ENCODE measurements at regions not wholly inside any gene's neighbourhood (a gene's known extent, or its start where the extent isn't known, plus 50 kb on each side); places are given as distances from the start of the nearest gene placed in this dataset.
"Not testable (repeated sequence)": the region's sequence is repeated elsewhere in the genome, so short reads cannot be mapped to it uniquely, and the experiment has no call there.

DNA sequence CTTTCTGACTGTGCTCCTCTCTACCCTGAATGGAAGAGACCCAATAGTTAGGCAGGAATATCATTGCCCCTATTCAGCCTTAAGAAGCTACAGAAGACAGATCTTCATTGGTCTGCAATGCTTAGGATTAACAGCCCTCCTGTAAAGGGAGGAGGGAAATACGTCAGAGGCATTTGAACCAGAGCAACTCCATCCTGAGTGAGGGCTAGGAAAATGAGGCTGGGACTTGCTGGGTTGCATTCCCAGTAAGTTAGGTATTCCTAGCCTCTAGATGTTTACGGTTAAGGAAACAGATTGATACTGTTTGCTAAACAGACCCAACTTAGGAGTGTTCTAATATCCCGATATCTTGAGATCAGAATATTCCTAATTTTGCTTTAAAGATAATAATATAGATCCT, 63.5 kb downstream of the PCDH18 start:
- DNase-seq: no peak

DNA sequence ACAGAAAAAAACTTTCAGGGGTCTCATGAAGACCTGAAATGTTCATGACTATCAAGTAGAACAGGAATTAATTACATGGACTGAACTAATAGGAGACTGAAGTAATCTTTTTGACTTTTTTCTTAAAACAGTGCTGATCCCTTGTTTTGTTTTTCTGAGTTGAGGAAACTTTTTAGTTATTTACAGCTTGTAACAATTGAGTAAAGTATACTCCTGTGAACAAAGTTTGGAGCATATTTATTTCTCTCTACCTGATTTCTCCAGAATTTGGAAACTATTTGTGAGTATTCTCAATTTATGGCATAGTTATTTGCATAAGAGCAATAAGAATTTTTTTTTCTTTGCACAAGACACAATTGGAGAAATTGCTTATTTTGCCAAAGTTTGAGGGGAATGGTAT, 64.8 kb downstream of the PCDH18 start:
- no peak for DNase-seq

DNA sequence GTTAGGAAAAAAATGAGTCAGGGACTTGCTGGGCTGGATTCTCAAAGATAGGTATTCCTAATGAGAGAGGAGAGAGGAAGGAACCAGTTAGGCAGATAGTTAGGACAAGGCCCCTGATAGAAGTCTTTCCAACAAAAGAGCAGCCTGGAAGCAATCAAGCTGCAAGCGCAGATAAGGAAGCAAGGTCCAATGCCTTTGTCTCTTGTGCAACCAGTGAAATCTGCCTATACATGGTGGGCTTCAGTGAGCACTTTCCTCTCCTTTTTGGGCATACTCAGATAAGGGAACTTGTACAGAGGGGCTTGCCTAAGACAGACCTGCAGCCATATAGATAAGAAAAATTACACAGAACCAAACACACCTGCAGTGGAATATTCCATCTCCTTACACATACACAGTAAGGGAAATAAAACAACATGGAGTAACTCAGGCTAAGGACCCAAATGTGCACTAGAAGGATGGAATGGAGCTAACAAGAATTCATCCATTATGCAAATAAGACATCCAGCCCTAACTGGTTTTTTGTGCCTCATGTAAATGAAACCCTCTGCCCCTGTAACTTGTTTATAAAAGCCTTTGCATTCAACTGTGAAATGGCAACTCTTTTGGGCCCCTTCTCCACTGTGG, 68.8 kb downstream of the PCDH18 start:
- DNase-seq: no peak

DNA sequence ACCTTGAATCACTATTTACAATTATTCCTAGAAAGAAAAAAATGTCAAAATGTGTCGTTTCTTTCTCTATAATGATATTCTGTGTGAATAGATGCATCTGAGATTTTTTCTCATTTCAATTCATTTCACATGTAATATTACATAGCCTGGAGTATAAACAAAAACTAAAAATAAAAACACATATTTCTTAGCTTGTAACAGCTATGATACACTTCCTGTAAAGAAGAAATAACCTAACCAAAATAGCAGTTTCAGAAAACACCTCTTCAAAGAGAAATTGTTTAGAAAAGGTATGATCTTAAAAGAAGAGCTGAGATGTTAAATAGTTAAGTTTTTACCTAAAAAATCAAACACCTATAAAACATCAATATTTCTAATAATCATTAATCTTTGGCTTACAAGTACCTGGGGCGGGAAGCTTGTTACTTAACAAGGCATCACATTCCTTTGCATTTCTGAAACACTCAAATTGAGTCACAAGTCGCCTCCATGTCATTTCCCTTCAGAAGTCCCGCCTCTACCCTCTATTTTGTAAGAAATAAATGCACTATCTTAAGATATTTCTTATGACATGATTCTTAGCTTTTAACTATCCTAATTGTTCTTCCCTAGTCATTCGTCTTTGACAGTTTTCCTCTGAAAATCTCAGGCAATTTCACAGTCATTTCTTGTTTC, 76.5 kb downstream of the PCDH18 start:
- DNase-seq: no peak

DNA sequence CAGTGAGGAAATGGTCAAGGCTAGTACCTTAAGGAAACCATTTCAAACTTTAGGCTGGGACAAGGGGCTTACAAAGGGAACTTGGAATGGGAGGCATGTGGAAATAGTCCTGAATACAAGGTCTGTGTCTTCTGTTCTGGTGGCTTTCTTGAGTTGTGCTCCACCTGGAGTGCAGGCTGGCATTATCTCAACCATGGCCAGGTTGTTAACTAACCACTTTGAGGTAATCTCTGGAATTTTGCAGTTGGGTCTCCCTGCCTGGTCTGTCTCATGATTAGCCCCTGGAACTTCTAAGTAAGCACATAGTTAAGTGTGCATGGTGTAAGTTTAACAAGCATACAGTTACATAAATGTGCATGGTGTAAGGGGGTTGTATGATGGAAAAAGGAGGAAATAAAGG, 77.5 kb downstream of the PCDH18 start:
- no peak for DNase-seq

DNA sequence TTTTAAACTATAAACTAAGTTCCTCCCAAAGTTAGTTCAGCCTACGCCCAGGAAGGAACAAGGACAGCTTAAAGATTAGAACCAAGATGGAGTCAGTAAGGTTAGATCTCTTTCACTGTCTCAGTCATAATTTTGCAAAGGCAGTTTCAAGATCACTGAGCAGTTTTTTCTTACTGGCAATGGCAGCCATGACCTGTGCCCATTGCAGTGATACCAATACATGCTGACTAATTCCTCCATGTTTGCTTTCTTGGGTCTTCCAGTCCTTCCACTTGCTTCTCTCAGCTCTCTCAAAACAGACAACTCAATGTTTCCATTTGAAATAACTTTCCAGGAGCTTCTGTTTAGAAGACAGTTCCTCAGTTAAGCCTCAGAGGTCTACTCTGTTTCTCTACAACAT, 79.5 kb downstream of the PCDH18 start:
- no peak for DNase-seq

DNA sequence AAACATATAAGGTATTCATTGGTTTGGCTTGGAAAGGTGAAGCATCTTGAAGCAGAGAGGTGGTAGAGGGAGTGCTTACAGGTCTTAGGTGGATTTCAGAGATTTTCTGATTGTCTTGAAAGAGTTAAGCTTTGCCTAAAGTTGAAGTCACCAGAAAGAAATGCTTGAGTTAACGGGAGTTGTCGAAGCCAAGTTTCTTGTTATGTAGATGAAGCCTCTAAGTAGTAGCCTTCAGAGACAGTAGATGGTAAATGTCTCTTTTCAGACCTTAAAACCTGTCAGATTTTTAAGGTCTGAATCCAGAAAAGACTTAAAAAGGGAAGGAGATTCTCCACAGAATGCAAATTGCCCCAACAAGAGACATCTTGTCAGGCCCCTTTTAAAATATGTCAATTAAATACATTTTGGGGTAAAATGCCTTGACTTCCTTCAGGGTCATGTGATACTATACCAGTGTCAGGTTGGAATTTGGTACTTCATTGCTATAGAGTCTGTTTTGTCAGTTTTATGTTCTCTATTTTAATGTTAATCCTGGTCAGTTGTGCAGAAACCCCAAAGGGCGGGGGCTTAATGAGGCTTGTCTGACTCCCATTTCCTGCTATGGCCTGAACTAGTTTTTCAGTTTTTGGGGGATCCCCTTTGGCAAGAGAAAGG, 81.0 kb downstream of the PCDH18 start:
- peak in 1 of 3 donors; percentile 7 for DNase-seq

DNA sequence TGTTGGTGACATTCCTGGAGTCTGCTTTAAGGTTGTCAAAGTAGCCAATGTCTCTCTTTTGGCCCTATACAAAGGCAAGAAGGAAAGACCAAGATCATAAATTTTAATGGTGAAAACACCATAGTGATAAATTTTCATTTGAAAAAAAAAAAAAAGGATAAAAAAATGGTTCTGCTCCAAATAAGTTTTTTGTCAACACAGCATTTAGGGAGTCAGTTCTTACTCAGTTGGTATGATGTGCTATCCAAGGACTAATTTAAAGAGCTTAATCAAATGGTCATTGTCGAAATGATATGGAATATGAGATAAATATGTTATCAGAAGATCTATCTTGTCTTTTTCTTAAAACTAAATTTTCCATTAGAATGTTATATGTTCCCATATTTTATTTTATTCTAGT, 83.9 kb downstream of the PCDH18 start:
- no peak for DNase-seq

DNA sequence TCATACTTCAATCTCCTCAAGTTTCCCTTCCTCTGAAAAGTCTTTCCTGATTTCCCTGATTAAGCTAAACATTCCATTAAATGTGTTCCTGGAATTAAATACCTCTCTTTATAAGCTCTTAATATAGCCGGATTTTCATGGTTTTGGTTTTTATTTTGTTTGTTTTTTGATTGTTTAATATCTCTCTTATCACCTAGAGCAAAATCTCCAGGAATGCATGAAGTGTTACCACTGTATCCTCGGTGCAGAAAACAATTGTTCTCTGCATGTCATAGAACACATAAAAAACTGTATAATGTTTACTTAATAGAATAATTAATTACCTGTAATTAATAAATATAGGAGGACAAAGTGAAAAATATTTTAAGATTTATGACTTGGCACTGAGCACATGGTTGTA, 86.2 kb downstream of the PCDH18 start:
- DNase-seq: no peak

DNA sequence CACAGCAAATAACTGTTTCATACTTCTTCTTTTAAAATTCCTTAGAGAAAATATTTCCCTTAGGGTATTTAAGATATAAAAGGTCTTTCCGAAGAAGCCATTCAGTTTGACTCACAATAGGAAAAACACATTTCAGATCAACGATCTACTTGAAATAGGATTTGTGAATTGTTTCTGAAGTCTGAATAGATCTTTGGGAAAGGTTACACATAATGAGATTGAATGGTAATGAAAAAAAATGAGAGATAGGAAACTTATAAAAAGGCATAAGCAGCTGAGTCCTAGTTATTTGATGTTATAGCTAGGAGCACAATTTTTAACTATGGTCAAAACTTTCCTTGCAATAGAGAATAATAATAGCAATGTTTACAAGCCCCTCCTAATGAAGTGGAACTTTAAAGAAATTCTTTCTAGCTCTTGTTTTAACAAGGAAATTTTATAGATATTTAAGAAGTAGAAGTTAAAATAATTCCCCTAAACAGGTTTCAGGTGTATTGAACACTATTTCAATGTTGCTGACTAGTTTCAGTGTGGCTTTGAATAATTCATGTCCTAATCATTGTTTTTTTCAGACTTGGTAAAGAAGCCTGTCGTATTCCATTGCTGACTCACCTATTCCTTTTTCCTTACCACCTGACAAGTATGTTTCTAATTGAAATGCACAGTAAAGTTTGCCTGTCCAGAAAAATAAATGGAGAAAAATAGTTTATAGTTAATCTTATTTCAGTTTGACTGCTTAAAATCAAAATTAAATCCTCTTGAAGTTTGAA, 89.1 kb downstream of the PCDH18 start:
- DNase-seq: no peak

DNA sequence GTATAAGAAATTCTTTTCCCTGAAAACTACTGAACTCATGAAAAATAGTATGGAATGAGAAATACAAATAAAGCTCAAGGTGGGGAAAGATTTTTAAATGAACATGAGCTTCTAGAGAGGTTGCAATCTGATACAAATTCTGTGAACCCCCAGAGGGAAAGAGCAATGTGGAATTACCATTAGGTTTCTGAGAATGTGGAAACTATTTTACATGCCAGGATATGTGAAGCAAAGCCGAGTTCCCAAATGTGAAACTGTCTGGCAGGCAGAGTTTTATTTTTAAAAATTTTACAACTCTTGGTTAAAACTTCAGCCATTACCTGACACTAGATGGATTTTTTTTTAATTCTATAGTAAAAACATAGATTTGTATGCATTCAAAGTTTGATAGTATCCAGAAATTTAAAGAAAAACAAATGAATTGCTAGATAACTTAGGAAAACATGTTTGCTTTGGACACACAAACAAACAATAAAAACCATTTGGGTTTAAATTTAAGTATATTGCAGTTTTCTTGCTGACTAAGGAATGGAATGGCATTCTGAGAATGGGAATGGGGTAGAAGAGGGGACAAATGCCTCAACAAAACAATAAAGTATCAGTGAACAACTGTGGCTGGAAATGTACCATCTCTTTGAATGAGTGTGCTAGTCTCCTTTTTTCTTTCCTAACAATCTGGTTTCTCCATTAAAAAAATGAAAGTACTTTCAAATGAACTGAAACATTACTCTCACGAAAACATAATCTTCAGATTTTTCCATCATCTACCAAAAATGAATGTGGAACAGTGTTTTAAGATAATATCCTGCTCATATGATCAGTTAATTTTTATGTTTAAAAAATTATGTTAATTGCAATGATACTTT, 99.6 kb downstream of the PCDH18 start:
- DNase-seq: peak in 2 of 3 donors; percentile 58 to 80

DNA sequence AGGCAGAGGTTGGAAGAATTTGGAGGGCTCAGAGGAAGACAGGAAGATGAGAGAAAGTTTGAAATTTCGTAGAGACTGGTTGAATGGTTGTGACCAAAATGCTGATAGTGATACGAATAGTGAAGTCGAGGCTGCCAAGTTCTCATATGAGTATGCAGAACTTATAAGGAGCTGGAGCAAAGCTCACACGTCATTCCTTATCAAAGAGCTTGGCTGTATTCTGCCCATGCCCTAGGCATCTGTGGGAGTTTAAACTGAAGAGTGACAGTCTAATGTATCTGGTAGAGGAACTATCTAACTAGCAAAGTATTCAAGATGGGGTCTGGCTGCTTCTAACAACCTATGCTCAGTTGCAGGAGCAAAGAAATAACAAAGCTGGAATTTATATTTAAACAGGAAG, 102.1 kb downstream of the PCDH18 start:
- DNase-seq: no peak

DNA sequence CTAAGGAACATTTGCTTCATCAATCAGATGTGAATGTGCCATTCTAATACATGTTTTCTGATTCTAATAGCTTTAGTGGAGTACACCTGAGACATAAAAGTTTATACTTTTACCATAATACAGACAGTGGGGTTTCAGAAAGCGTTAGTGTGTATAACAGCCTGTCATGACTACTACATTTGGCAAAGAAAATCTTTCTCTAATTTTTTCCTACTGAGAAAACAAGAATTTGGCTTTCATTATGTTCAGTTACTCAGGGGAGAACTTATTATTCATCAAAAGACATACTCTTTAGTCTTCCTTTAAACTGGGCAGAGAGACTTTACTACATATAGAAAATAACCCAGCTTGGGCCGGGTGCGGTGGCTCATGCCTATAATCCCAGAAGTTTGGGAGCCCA, 104.9 kb downstream of the PCDH18 start:
- DNase-seq: peak in 1 of 3 donors; percentile 15

DNA sequence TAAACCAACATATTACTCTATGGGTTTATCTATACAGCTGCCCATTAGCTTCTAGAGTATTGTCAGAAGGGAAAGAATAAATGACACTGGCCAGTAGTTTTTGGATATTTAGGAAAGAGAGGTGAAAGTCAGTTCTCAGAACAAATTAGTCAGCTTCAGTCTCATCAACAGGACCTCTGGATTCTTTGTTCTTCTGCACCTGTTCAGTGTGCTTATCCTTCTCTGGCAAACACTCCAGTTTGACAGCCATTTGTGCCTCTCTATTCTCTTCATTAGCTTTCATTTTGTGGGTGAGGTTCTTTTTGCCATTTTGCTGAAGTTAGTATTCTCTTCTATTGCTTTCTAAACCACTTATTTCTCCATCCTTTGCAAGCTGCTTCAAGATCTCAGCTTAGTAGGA, 107.0 kb downstream of the PCDH18 start:
- no peak for DNase-seq

DNA sequence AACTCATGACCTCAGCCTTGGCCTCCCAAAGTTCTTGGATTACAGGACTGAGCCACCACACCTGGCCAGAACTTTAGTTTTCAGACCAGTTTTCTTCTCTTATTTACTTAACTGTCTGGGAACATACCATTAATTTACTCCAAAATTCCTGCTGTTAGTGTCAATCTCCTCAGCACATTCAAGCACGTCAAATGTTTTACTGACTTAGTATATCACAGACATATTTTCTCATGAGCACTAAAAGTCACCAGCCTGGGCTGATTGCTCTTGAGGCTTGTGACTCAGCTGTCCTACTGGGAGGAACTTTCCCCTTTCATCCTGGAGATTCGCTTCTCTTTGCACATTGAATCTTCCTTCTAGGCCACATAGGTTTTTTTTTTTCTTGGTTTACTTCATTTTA, 109.6 kb downstream of the PCDH18 start:
- no peak for DNase-seq

DNA sequence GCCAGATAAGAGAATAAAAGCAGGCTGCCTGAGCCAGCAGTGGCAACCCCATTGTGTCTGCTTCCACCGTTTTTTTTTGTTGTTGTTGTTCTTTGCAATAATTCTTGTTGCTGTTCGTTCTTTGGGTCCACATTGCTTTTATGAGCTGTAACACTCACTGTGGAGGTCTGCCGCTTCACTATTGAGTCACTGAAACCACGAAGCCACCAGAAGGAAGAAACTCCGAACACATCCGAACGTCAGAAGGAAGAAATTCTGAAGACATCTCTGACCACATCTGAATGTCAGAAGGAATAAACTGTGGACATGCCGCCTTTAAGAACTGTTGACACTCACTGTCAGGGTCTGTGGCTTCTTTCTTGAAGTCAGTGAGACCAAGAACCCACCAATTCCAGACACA, 110.5 kb downstream of the PCDH18 start:
- DNase-seq: peak in 1 of 3 donors; percentile 29

DNA sequence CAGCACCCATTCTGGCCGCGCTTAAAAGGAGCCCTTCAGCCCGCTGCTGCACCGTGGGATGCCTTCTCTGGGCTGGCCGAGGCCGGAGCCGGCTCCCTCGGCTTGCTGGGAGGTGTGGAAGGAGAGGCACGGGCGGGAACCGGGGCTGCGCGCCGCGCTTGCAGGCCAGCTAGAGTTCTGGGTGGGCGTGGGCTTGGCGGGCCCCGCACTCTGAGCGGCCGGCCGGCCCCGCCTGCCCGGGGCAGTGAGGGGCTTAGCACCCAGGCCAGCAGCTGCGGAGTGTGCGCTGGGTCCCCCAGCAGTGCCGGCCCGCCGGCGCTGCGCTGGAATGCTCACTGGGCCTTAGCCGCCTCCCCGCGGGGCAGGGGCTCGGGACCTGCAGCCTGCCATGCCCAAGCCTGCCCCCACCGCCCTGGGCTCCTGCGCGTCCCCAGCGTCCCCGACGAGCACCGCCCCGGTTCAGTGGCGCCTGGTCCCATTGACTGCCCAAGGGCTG, 111.3 kb downstream of the PCDH18 start:
- no peak for DNase-seq

DNA sequence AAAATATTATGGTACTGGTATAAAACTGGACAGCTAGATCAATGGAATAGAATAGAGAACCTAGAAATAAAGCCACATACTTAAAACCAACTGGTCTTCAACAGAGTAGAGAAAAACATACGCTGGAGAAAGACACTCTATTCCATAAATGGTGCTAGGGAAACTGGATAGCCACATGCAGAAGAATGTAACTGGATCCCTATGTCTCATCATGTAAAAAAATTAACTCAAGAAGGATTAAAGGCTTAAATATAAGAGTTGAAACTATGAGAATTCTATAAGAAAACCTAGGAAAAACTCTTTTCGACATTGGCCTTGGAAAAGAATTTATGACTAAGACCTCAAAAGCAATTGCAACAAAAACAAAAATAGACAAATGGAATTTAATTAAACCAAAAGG, 114.6 kb downstream of the PCDH18 start:
- DNase-seq: no peak

DNA sequence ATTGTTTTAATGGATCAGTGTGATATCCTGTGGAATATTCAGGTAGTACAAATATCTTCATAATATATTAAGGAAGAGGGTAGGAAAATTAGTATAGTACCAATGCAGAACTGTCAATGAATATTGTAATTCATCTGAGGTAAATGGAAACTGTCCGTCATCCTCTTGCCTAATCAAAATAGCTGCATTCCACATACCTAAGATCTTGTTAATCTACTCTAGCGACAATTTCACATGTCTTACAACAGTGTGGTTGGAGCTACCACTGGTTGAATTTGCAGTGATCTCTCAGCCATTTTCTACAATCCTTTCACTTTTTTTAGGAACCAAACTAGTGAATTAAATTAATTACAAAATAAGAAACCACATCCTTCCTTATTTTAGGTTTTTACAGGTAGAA, 117.5 kb downstream of the PCDH18 start:
- DNase-seq: no peak

DNA sequence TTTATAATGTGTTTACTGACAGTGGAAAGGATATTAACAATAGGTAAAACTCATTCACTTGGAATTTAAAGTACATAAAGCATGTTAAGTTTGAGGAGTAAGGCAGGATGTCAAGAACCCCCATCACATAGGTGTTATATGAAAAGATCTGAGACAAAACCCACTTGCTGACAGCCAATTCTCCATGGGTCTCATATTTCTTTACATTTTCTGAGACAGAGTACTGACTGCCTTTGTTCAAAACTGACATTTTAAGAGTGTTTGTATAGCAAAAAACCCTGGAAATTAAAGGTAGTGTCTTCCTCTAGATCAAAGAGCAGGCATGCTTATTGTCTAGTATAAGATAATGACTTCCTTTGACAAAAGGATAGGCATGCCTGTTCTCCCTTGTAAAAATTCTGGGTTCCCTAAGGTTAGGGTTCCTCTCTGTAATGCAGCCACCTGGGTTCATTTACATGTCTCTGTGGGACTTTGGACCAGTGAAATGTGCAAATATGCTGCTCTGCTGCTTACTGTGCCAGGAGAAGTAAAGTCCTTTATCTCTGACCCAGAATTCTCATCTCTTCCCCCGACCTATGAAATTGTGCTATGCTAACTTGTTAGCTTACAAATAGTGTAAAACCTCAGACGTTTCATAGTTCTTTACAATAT, 123.6 kb downstream of the PCDH18 start:
- no peak for DNase-seq

DNA sequence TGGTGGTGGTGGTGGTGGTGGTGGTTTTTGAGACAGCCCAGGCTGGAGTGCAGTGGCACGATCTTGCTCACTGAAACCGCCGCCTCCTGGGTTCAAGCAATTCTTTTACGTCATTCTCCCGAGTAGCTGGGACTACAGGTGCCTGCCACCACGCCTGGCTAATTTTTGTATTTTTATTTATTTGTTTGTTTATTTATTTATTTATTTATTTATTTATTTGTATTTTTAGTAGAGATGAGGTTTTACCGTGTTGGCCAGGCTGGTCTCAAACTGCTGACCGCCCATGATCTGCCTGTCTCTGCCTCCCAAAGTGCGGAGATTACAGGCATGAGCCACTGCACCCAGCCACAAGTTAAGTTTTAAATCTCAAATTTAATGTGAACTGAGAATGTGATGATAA, 126.5 kb downstream of the PCDH18 start:
- DNase-seq: not testable (repeated sequence)

All from muscle of back (tissue), 3 donors.